ENCODE measurements at regions not wholly inside any gene's neighbourhood (a gene's known extent, or its start where the extent isn't known, plus 50 kb on each side); places are given as distances from the start of the nearest gene placed in this dataset.
A peak's percentile ranks its signal among the peaks of the same experiment; 100 is the strongest.
"Not testable (repeated sequence)": the region's sequence is repeated elsewhere in the genome, so short reads cannot be mapped to it uniquely, and the experiment has no call there.

DNA sequence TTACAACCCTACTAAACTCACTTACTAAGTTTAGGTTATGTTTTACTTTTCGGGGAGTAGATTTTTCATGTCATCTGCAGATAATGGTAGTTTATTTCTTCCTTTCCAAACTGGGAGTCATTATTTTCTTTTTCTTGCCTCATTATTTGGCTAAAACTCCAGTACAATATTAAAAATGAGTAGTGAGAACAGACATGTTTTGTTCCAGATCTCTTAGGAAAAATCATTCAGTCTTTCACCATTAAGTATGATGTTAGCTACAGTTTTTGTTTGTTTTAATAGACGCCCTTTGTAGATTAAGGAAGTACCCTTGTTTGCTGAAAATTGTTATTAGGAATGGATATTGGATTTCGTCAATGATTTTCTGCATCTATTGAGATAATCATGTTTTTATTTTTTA, 472.0 kb upstream of the PAPPA start:
- H3K27ac ChIP-seq (ENCODE audit: low read depth, low read length, severe bottlenecking), result no peak overlapping the region
- no peaks in the 10 kb centered on the region for H3K36me3 ChIP-seq (ENCODE audit: control insufficient read depth, insufficient read depth, low read length)
- H3K9me3 ChIP-seq (ENCODE audit: control insufficient read depth, low read length), result peaks cover 7% of the 10 kb centered on the region
- peaks cover 4% of the 10 kb centered on the region for H3K4me1 ChIP-seq (ENCODE audit: control insufficient read depth, insufficient read depth, low read length, poor library complexity, severe bottlenecking)
- H3K4me3 ChIP-seq (ENCODE audit: extremely low read depth, insufficient read depth, low read length, poor library complexity, severe bottlenecking), result no peak overlapping the region
- 100% methylated on average over 1 of the region's 3 CpGs for WGBS, 2 experiments (ENCODE audit: insufficient coverage in 2 of 2)

DNA sequence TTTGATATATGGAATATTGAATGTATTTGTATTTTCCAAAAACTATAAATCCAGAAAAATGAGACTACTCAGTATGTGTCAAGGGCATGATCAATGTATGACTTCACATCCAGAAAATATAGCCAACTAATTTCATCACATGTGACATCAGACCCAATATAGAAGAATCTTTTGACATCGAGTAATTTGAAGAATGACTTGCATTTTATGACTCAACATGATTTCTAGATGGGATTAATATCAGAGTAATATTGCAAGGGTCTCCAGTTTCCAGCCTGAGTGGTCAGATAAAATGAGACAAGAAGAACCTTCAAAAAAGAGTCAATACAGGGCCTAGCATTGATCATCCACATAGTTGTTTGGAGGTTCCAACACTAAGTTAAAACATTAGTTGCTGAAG, 467.5 kb upstream of the PAPPA start:
- Histone ChIP-seq H3K9me3 (ENCODE audit: control insufficient read depth, low read length) (no peaks in the 10 kb centered on the region), H3K4me1 (ENCODE audit: control insufficient read depth, insufficient read depth, low read length, poor library complexity, severe bottlenecking) (no peaks in the 10 kb centered on the region), H3K27ac (ENCODE audit: low read depth, low read length, severe bottlenecking) (no peak overlapping the region), H3K4me3 (ENCODE audit: extremely low read depth, insufficient read depth, low read length, poor library complexity, severe bottlenecking) (no peak overlapping the region), H3K36me3 (ENCODE audit: control insufficient read depth, insufficient read depth, low read length) (no peaks in the 10 kb centered on the region)
- no CpG with 5 or more reads among the region's 1 CpG for WGBS, 2 experiments (ENCODE audit: insufficient coverage in 2 of 2)

DNA sequence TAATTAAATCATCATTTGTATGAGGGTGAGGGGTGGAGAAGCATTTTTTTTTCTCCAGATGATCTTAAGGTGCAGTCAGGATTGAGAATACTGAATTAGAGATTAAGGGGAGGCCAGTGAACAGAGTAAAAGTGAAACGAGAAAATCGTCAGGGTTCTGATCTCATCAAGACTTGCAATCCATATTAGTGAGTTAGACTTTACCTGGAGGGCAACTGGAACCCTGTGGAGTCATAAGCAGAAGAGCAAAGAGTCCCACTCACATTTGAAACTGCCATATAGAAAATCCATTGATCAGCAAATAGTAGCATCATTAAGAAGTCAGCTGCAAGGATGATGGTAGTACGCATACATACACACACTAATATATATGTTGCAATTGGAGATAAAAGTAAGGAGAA, 466.2 kb upstream of the PAPPA start:
- H3K4me3 ChIP-seq (ENCODE audit: extremely low read depth, insufficient read depth, low read length, poor library complexity, severe bottlenecking), result no peak overlapping the region
- H3K9me3 ChIP-seq (ENCODE audit: control insufficient read depth, low read length), result no peaks in the 10 kb centered on the region
- no peaks in the 10 kb centered on the region for H3K36me3 ChIP-seq (ENCODE audit: control insufficient read depth, insufficient read depth, low read length)
- peaks cover 4% of the 10 kb centered on the region for H3K4me1 ChIP-seq (ENCODE audit: control insufficient read depth, insufficient read depth, low read length, poor library complexity, severe bottlenecking)
- H3K27ac ChIP-seq (ENCODE audit: low read depth, low read length, severe bottlenecking), result no peak overlapping the region
- WGBS, 2 experiments (ENCODE audit: insufficient coverage in 2 of 2), result 85 to 100% methylated on average over 2 of the region's 3 CpGs

DNA sequence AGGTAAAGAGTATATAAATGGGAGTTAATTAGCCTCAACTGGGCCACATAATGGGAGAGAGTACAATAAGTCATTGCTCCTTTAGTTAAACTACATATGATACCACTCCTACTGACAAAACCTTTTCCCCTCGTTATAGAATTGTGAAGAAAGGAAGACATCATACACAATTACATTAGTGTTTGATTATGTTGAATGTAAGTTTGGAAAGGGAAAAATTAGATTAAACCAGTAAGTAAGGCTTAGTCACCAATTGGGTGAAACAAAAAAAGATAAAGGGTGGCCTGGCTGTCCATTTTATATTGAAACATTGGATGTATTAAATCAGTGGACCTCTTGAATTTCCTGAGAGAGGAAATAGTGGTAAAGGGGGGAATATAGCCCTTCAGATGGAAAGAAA, 464.3 kb upstream of the PAPPA start:
- H3K27ac ChIP-seq (ENCODE audit: low read depth, low read length, severe bottlenecking), result no peak overlapping the region
- H3K36me3 ChIP-seq (ENCODE audit: control insufficient read depth, insufficient read depth, low read length), result no peaks in the 10 kb centered on the region
- H3K4me1 ChIP-seq (ENCODE audit: control insufficient read depth, insufficient read depth, low read length, poor library complexity, severe bottlenecking), result peaks cover 4% of the 10 kb centered on the region
- H3K9me3 ChIP-seq (ENCODE audit: control insufficient read depth, low read length), result no peaks in the 10 kb centered on the region
- no peak overlapping the region for H3K4me3 ChIP-seq (ENCODE audit: extremely low read depth, insufficient read depth, low read length, poor library complexity, severe bottlenecking)
- no CpG with 5 or more reads among the region's 1 CpG for WGBS, 2 experiments (ENCODE audit: insufficient coverage in 2 of 2)

- Histone ChIP-seq H3K4me1 (ENCODE audit: control insufficient read depth, insufficient read depth, low read length, poor library complexity, severe bottlenecking) (peaks cover 4% of the 10 kb centered on the region), H3K27ac (ENCODE audit: low read depth, low read length, severe bottlenecking) (peak overlapping the region; percentile 63)
- 95 to 100% methylated on average over 2 to 4 of the region's 5 CpGs for WGBS, 2 experiments (ENCODE audit: insufficient coverage in 2 of 2)
Observed at GRCh38 chr9:115690786-115691496, 462.6 kb upstream of the PAPPA start.

GRCh38 chr9:115691693-115692092, 461.9 kb upstream of the PAPPA start:
- Histone ChIP-seq H3K4me3 (ENCODE audit: extremely low read depth, insufficient read depth, low read length, poor library complexity, severe bottlenecking) (no peak overlapping the region), H3K36me3 (ENCODE audit: control insufficient read depth, insufficient read depth, low read length) (no peaks in the 10 kb centered on the region), H3K4me1 (ENCODE audit: control insufficient read depth, insufficient read depth, low read length, poor library complexity, severe bottlenecking) (peaks cover 4% of the 10 kb centered on the region), H3K9me3 (ENCODE audit: control insufficient read depth, low read length) (no peaks in the 10 kb centered on the region), H3K27ac (ENCODE audit: low read depth, low read length, severe bottlenecking) (peak overlapping the region; percentile 63)
- 67 to 71% methylated on average over 1 of the region's 3 CpGs for WGBS, 2 experiments (ENCODE audit: insufficient coverage in 2 of 2)

More at GRCh38 chr9:115690786-115691496, 462.6 kb upstream of the PAPPA start:
- Histone ChIP-seq H3K4me3 (ENCODE audit: extremely low read depth, insufficient read depth, low read length, poor library complexity, severe bottlenecking) (no peak overlapping the region), H3K9me3 (ENCODE audit: control insufficient read depth, low read length) (no peaks in the 10 kb centered on the region), H3K36me3 (ENCODE audit: control insufficient read depth, insufficient read depth, low read length) (no peaks in the 10 kb centered on the region)

- H3K4me1 ChIP-seq (ENCODE audit: control insufficient read depth, insufficient read depth, low read length, poor library complexity, severe bottlenecking); H3K9me3 ChIP-seq (ENCODE audit: control insufficient read depth, low read length); H3K4me3 ChIP-seq (ENCODE audit: extremely low read depth, insufficient read depth, low read length, poor library complexity, severe bottlenecking); H3K36me3 ChIP-seq (ENCODE audit: control insufficient read depth, insufficient read depth, low read length); H3K27ac ChIP-seq (ENCODE audit: low read depth, low read length, severe bottlenecking): not testable (repeated sequence)
- 80 to 92% methylated on average over 1 of the region's 2 CpGs for WGBS, 2 experiments (ENCODE audit: insufficient coverage in 2 of 2)
Observed at GRCh38 chr9:115692868-115693267, 460.7 kb upstream of the PAPPA start.

DNA sequence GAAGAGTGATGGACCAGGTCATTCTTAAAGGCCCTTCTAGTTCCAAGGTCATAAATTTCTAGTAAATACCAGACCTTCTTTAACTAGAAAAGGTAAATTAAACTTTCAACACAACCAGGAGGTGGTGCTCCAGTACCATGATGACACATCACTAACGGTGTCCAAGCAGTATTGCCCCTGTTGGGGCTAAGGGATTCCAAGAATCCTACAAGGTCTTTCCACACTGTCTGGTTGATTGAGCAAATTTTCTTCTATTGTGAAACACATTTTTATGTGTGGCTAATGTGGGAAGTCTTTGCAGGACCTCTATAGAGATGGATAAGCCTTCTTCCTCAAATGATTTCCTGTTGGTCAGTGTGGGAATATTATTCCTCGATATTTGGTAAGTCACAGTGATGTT, 459.6 kb upstream of the PAPPA start:
- H3K4me3 ChIP-seq (ENCODE audit: extremely low read depth, insufficient read depth, low read length, poor library complexity, severe bottlenecking), result no peak overlapping the region
- no peak overlapping the region for H3K27ac ChIP-seq (ENCODE audit: low read depth, low read length, severe bottlenecking)
- H3K4me1 ChIP-seq (ENCODE audit: control insufficient read depth, insufficient read depth, low read length, poor library complexity, severe bottlenecking), result peaks cover 4% of the 10 kb centered on the region
- H3K36me3 ChIP-seq (ENCODE audit: control insufficient read depth, insufficient read depth, low read length), result no peaks in the 10 kb centered on the region
- no peaks in the 10 kb centered on the region for H3K9me3 ChIP-seq (ENCODE audit: control insufficient read depth, low read length)
- WGBS, 2 experiments (ENCODE audit: insufficient coverage in 2 of 2), result 79 to 100% methylated on average over 1 to 2 of the region's 2 CpGs

- no peaks in the 10 kb centered on the region for H3K9me3 ChIP-seq (ENCODE audit: control insufficient read depth, low read length)
- H3K36me3 ChIP-seq (ENCODE audit: control insufficient read depth, insufficient read depth, low read length), result no peaks in the 10 kb centered on the region
- peaks cover 4% of the 10 kb centered on the region for H3K4me1 ChIP-seq (ENCODE audit: control insufficient read depth, insufficient read depth, low read length, poor library complexity, severe bottlenecking)
- no peak overlapping the region for H3K27ac ChIP-seq (ENCODE audit: low read depth, low read length, severe bottlenecking)
- H3K4me3 ChIP-seq (ENCODE audit: extremely low read depth, insufficient read depth, low read length, poor library complexity, severe bottlenecking), result no peak overlapping the region
Observed at GRCh38 chr9:115694991-115695390, 458.6 kb upstream of the PAPPA start.

DNA sequence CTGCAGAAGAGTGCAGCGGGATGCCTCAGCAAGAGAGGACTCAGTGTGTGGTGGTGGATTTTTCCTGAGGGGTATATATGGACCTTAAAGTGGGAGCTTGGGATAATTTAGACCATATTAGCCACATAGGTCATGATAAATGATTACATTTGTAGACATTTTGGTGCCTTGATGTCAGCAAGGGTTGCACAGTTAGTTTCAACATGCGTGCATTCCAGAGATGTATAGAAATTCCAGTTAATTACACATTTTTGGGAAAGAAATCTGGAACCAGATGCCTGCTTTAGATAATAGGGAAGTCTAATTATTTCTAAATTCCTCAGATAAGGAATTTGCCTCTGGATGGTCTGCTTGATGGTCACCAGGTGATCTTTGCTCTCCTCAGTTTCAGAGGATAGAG, 440.6 kb upstream of the PAPPA start:
- WGBS, 2 experiments (ENCODE audit: insufficient coverage in 2 of 2), result 100% methylated on average over 2 of the region's 2 CpGs; no CpG with 5 or more reads in 1 of the 2 experiments
- Histone ChIP-seq H3K27ac (ENCODE audit: low read depth, low read length, severe bottlenecking) (no peak overlapping the region), H3K36me3 (ENCODE audit: control insufficient read depth, insufficient read depth, low read length) (no peaks in the 10 kb centered on the region), H3K9me3 (ENCODE audit: control insufficient read depth, low read length) (no peaks in the 10 kb centered on the region), H3K4me1 (ENCODE audit: control insufficient read depth, insufficient read depth, low read length, poor library complexity, severe bottlenecking) (no peaks in the 10 kb centered on the region), H3K4me3 (ENCODE audit: extremely low read depth, insufficient read depth, low read length, poor library complexity, severe bottlenecking) (no peak overlapping the region)

DNA sequence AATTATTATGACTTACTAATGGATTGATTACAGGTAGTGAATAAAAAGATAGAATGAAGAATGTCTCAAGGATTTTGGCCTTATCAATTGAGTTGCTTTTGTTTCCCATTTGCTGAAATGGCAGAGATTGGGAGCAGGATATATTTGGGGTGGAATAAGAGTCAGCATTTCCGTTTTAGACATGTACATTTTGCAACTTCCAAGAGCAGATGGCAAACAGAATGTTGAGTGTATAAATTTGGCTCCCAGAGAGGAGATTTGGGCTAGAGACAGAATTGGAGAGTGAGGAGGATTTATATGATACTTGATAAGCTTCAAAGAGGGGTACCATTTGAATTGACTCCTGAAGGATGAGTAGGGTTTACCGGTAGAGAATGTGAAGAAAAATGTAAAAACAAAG, 437.9 kb upstream of the PAPPA start:
- WGBS, 2 experiments (ENCODE audit: insufficient coverage in 2 of 2), result 75 to 83% methylated on average over 2 of the region's 2 CpGs
- no peaks in the 10 kb centered on the region for H3K9me3 ChIP-seq (ENCODE audit: control insufficient read depth, low read length)
- H3K4me1 ChIP-seq (ENCODE audit: control insufficient read depth, insufficient read depth, low read length, poor library complexity, severe bottlenecking), result no peaks in the 10 kb centered on the region

More for the DNA sequence above, 437.9 kb upstream of the PAPPA start:
- H3K27ac ChIP-seq (ENCODE audit: low read depth, low read length, severe bottlenecking), result no peak overlapping the region
- H3K36me3 ChIP-seq (ENCODE audit: control insufficient read depth, insufficient read depth, low read length), result no peaks in the 10 kb centered on the region
- H3K4me3 ChIP-seq (ENCODE audit: extremely low read depth, insufficient read depth, low read length, poor library complexity, severe bottlenecking), result no peak overlapping the region

Data from mesodermal cell (in vitro differentiated cells).